ENCODE measurements at regions not wholly inside any gene's neighbourhood (a gene's known extent, or its start where the extent isn't known, plus 50 kb on each side); places are given as distances from the start of the nearest gene placed in this dataset.
"Not testable (repeated sequence)": the region's sequence is repeated elsewhere in the genome, so short reads cannot be mapped to it uniquely, and the experiment has no call there.

- Mint-ChIP-seq H3K9me3 (no peaks in the 10 kb centered on the region), H3K36me3 (ENCODE audit: insufficient read depth in 2 of 2) (no peaks in the 10 kb centered on the region), H3K4me1 (ENCODE audit: low read depth) (peaks cover 10% of the 10 kb centered on the region), H3K27me3 (ENCODE audit: low read depth) (peaks cover 8% of the 10 kb centered on the region), H3K27ac (no peak overlapping the region), H3K4me3 (peak overlapping the region in 1 of 2 donors; percentile 35)
- DNase-seq (no peak), ATAC-seq (replicated peaks in 1 of 2) (peak in 1 of 2 donors; percentile 55)
Observed at GRCh38 chr4:165548702-165549101, 169.9 kb downstream of the CPE start.

DNA sequence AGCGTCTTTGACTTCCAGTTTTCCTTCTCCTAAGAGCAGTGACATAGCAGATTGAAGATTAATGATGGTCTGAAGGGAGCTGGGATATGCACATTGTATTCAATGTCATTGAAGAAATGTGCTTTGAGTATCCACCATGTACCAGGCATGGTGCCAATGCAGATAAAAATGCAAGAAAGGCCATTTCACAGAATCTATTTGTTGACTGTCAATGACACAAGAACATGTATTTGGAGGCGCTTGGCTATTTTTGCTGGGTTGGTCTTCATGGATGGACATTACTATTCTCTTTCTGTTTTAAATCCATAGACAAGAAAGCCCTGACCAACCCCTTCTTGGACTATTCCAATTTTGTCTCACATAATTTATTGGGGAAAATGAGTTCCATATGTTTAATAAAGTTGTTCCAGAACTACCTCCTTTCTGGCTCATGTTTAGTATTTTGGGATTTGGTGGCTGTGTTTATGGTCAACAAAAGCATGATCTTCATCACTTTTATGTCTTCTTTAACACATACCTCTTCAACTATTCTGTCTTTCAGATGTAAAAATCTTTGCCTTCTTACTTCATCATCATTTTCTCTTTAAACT is 174.5 kb downstream of the CPE start:
- H3K27ac Mint-ChIP-seq = no peak overlapping the region
- H3K9me3 Mint-ChIP-seq = peaks cover 2 to 4% of the 10 kb centered on the region in 2 donors
- peaks cover 4% of the 10 kb centered on the region for H3K27me3 Mint-ChIP-seq (ENCODE audit: low read depth)
- no peaks in the 10 kb centered on the region for H3K36me3 Mint-ChIP-seq (ENCODE audit: insufficient read depth in 2 of 2)
- H3K4me3 Mint-ChIP-seq = no peak overlapping the region
- peaks cover 4% of the 10 kb centered on the region for H3K4me1 Mint-ChIP-seq (ENCODE audit: low read depth)
- DNase-seq (no peak), ATAC-seq (replicated peaks in 1 of 2) (no peak)

GRCh38 chr4:165555302-165555701 is 176.5 kb downstream of the CPE start:
- Mint-ChIP-seq H3K4me3 (no peak overlapping the region), H3K27me3 (ENCODE audit: low read depth) (no peaks in the 10 kb centered on the region), H3K36me3 (ENCODE audit: insufficient read depth in 2 of 2) (no peaks in the 10 kb centered on the region), H3K9me3 (peaks cover 2 to 5% of the 10 kb centered on the region in 2 donors), H3K4me1 (ENCODE audit: low read depth) (no peaks in the 10 kb centered on the region), H3K27ac (no peak overlapping the region)
- DNase-seq = no peak
- no peak for ATAC-seq (replicated peaks in 1 of 2)

DNA sequence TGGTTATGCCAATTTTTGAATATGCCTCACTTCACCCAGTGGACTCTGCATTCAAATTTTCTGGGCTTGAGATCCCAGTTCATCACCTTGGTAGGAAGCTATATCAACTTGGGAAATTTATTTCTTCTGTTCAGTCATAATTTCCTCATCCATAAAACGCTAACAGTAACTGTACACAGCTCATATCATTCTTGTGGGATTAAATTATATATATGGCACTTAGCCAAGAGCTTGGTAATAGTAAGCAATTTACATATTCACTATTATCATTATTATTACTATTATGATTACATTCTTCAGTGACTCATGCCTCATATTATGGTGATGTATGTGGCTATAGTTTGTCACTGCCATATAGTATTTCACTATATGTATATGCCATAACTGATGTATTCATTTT is 177.6 kb downstream of the CPE start:
- Mint-ChIP-seq H3K9me3 (peaks cover 2 to 5% of the 10 kb centered on the region in 2 donors), H3K27ac (no peak overlapping the region), H3K36me3 (ENCODE audit: insufficient read depth in 2 of 2) (no peaks in the 10 kb centered on the region), H3K4me1 (ENCODE audit: low read depth) (no peaks in the 10 kb centered on the region), H3K4me3 (no peak overlapping the region), H3K27me3 (ENCODE audit: low read depth) (no peaks in the 10 kb centered on the region)
- no peak for DNase-seq
- ATAC-seq (replicated peaks in 1 of 2) = no peak

- Mint-ChIP-seq H3K36me3 (ENCODE audit: insufficient read depth in 2 of 2) (no peaks in the 10 kb centered on the region), H3K4me3 (no peak overlapping the region), H3K27me3 (ENCODE audit: low read depth) (no peaks in the 10 kb centered on the region), H3K27ac (no peak overlapping the region), H3K4me1 (ENCODE audit: low read depth) (no peaks in the 10 kb centered on the region), H3K9me3 (peaks cover 2 to 5% of the 10 kb centered on the region in 2 donors)
- ATAC-seq (replicated peaks in 1 of 2) (no peak), DNase-seq (no peak)
Observed at GRCh38 chr4:165560941-165561340, 182.1 kb downstream of the CPE start.

DNA sequence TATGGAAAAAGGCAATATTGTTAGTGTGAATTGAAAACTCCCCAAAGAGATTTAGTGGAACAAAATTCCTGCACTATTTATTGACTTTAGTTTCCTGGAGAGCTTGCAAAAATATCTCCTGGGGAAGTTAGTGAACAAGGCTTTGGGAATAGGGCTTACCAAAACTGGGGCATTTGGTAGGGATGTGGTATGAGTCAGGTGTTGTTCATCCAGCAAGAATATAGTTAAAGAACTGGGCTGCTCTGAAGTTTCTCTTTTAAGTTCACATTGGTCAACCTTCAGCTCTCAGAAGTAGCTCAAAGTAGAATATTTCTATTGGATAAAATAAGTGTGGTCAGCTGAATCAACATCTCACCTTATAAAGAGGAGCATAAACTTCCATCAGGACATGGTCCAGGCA is 185.0 kb downstream of the CPE start:
- no peak overlapping the region for H3K4me3 Mint-ChIP-seq
- H3K4me1 Mint-ChIP-seq (ENCODE audit: low read depth) = no peaks in the 10 kb centered on the region
- no peak for DNase-seq
- no peaks in the 10 kb centered on the region for H3K9me3 Mint-ChIP-seq
- H3K36me3 Mint-ChIP-seq (ENCODE audit: insufficient read depth in 2 of 2) = no peaks in the 10 kb centered on the region
- H3K27me3 Mint-ChIP-seq (ENCODE audit: low read depth) = no peaks in the 10 kb centered on the region
- ATAC-seq (replicated peaks in 1 of 2) = no peak
- H3K27ac Mint-ChIP-seq = no peak overlapping the region

DNA sequence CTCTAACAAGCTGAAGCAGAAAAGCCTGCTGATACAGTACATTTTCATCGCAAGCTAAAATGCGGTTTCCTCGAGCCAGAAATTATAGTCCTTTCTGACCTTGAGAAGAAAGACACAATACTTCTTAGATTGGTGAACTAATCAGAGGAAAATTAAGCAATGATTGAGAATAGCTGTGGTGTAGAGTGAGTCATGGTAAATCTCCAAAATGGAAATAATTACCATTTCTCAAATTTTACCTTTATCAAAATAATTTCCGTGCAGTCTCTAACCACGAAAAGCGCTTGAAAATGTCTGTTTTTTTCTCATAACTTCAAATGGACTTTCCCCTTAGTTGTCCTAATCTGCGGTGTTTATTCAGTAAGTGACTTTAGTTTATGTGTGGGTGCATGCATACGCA is 190.2 kb downstream of the CPE start:
- Mint-ChIP-seq H3K27ac (no peak overlapping the region), H3K36me3 (ENCODE audit: insufficient read depth in 2 of 2) (no peaks in the 10 kb centered on the region), H3K4me1 (ENCODE audit: low read depth) (no peaks in the 10 kb centered on the region), H3K4me3 (no peak overlapping the region), H3K27me3 (ENCODE audit: low read depth) (peaks cover 5% of the 10 kb centered on the region), H3K9me3 (peaks cover 0 to 3% of the 10 kb centered on the region in 2 donors)
- DNase-seq = no peak
- ATAC-seq (replicated peaks in 1 of 2) = no peak

DNA sequence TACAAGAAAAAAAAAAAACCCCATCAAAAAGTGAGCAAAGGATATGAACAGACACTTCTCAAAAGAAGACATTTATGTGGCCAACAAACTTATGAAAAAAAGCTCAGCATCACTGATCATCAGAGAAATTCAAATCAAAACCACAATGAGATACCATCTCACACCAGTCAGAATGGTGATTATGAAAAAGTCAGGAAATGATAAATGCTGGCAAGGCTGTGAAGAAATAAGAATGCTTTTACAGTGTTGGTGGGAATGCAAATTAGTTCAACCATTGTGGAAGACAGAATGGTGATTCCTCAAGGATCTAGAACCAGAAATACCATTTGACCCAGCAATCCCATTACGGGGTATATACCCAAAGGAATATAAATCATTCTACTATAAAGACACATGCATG is 192.7 kb downstream of the CPE start:
- ATAC-seq (replicated peaks in 1 of 2); H3K36me3 Mint-ChIP-seq (ENCODE audit: insufficient read depth in 2 of 2); H3K4me3 Mint-ChIP-seq; H3K9me3 Mint-ChIP-seq; H3K4me1 Mint-ChIP-seq (ENCODE audit: low read depth); DNase-seq; H3K27ac Mint-ChIP-seq; H3K27me3 Mint-ChIP-seq (ENCODE audit: low read depth): not testable (repeated sequence)

GRCh38 chr4:165580351-165580905 is 201.6 kb downstream of the CPE start:
- Mint-ChIP-seq H3K9me3 (peaks cover 0 to 3% of the 10 kb centered on the region in 2 donors), H3K27ac (no peak overlapping the region), H3K4me1 (ENCODE audit: low read depth) (no peaks in the 10 kb centered on the region), H3K4me3 (no peak overlapping the region), H3K36me3 (ENCODE audit: insufficient read depth in 2 of 2) (no peaks in the 10 kb centered on the region), H3K27me3 (ENCODE audit: low read depth) (no peaks in the 10 kb centered on the region)
- ATAC-seq (replicated peaks in 1 of 2) (peak; percentile 32 to 73), DNase-seq (no peak)

GRCh38 chr4:165583341-165583740 is 204.5 kb downstream of the CPE start:
- no peak for ATAC-seq (replicated peaks in 1 of 2)
- H3K4me1 Mint-ChIP-seq (ENCODE audit: low read depth) = no peaks in the 10 kb centered on the region
- peaks cover 0 to 3% of the 10 kb centered on the region in 2 donors for H3K9me3 Mint-ChIP-seq
- no peak overlapping the region for H3K27ac Mint-ChIP-seq
- H3K36me3 Mint-ChIP-seq (ENCODE audit: insufficient read depth in 2 of 2) = no peaks in the 10 kb centered on the region
- no peaks in the 10 kb centered on the region for H3K27me3 Mint-ChIP-seq (ENCODE audit: low read depth)
- H3K4me3 Mint-ChIP-seq = no peak overlapping the region
- DNase-seq = no peak

- ATAC-seq (replicated peaks in 1 of 2) (no peak), DNase-seq (no peak)
- Mint-ChIP-seq H3K27me3 (ENCODE audit: low read depth) (no peaks in the 10 kb centered on the region), H3K4me3 (no peak overlapping the region), H3K4me1 (ENCODE audit: low read depth) (no peaks in the 10 kb centered on the region), H3K9me3 (peaks cover 0 to 3% of the 10 kb centered on the region in 2 donors), H3K36me3 (ENCODE audit: insufficient read depth in 2 of 2) (no peaks in the 10 kb centered on the region), H3K27ac (no peak overlapping the region)
Observed at GRCh38 chr4:165584916-165585315, 206.1 kb downstream of the CPE start.

- Mint-ChIP-seq H3K27ac (no peak overlapping the region), H3K4me1 (ENCODE audit: low read depth) (no peaks in the 10 kb centered on the region)
Observed at GRCh38 chr4:165588534-165589315, 209.9 kb downstream of the CPE start.

GRCh38 chr4:165592386-165592785 is 213.6 kb downstream of the CPE start:
- no peak overlapping the region for H3K4me3 Mint-ChIP-seq

More at GRCh38 chr4:165588534-165589315, 209.9 kb downstream of the CPE start:
- H3K4me3 Mint-ChIP-seq = no peak overlapping the region
- no peaks in the 10 kb centered on the region for H3K36me3 Mint-ChIP-seq (ENCODE audit: insufficient read depth in 2 of 2)
- DNase-seq (no peak), ATAC-seq (replicated peaks in 1 of 2) (no peak)
- no peaks in the 10 kb centered on the region for H3K27me3 Mint-ChIP-seq (ENCODE audit: low read depth)
- no peaks in the 10 kb centered on the region for H3K9me3 Mint-ChIP-seq

More at GRCh38 chr4:165592386-165592785, 213.6 kb downstream of the CPE start:
- ATAC-seq (replicated peaks in 1 of 2) (no peak), DNase-seq (no peak)
- Mint-ChIP-seq H3K27ac (no peak overlapping the region), H3K9me3 (no peaks in the 10 kb centered on the region), H3K36me3 (ENCODE audit: insufficient read depth in 2 of 2) (no peaks in the 10 kb centered on the region), H3K27me3 (ENCODE audit: low read depth) (no peaks in the 10 kb centered on the region), H3K4me1 (ENCODE audit: low read depth) (no peaks in the 10 kb centered on the region)

All from activated T-cell treated with anti-CD3 and anti-CD28 coated beads, Interleukin-2, amount 50 U/mL, for 72 hours (primary cell).